A549 (cell line): ENCODE measurements at regions not wholly inside any gene's neighbourhood (a gene's known extent, or its start where the extent isn't known, plus 50 kb on each side); places are given as distances from the start of the nearest gene placed in this dataset.

ENCODE experiments used
- ATAC-seq, 2 experiments: fragments of 200-7000 bp in 1 of 2; fragments of >200 bp in 1 of 2; cut with Nextera tagmentation in 1 of 2; cut with Tn5 transposase in 1 of 2; 3 replicates each; pipeline versions ENCODE4 v1.8.0 to v1.9.1; 2018 to 2020; ENCODE audit warnings: mild to moderate bottlenecking in 1 of 2, moderate library complexity in 1 of 2
- CTCF ChIA-PET: fragments of 300-600 bp; sonication (Branson Sonifier 250); formaldehyde crosslinking; extraction: SDS; loops from one replicate; lab custom pipeline; 2021; ENCODE audit warnings: antibody characterized with exemption, inconsistent platforms; lab: Yijun Ruan, JAX
- POLR2A ChIA-PET: fragments of 350-600 bp; formaldehyde crosslinking; extraction: SDS; loops from one replicate; lab custom pipeline; 2021; ENCODE audit warnings: antibody characterized with exemption, inconsistent platforms; lab: Yijun Ruan, JAX
- DNase-seq, 2 experiments: peaks; one replicate each; pipeline versions ENCODE4 v3.0.0 to v3.0.0-alpha.2; 2011 to 2016; ENCODE audit warnings: low read depth in 1 of 2, low spot score in 1 of 2
- FAIRE-seq: peaks from 2 replicates; lab custom pipeline; 2011; peaks lifted over from hg19 to GRCh38; lab: Jason Lieb, UNC
- H3K27ac ChIP-seq, 2 experiments: fragments of >200 bp; sonication (Bioruptor Twin); formaldehyde crosslinking; 3 replicates each; pipeline ENCODE4 v1.5.1; 2016 to 2017
- H3K4me1 ChIP-seq: fragments of >200 bp; sonication (Bioruptor Twin); formaldehyde crosslinking; 3 replicates; pipeline ENCODE4 v1.6.1; 2016
- H3K4me2 ChIP-seq: fragments of >200 bp; sonication (Bioruptor Twin); formaldehyde crosslinking; 3 replicates; pipeline ENCODE4 v1.6.1; 2016
- H3K4me3 ChIP-seq: fragments of >200 bp; sonication (Bioruptor Twin); formaldehyde crosslinking; 3 replicates; pipeline ENCODE4 v1.5.1; 2016
- H3K9me3 ChIP-seq: fragments of >200 bp; sonication (Bioruptor Twin); formaldehyde crosslinking; 3 replicates; pipeline ENCODE4 v1.6.1; 2016
- CBX2 ChIP-seq: fragments of 200-600 bp; sonication (generic); IDR thresholded peaks from 2 replicates; pipeline ENCODE4 v1.6.1; 2016; ENCODE audit warnings: low read depth, mild to moderate bottlenecking, borderline replicate concordance
- CBX8 ChIP-seq: fragments of 200-600 bp; sonication (generic); IDR thresholded peaks from 2 replicates; pipeline ENCODE4 v1.6.1; 2016
- CHD4 ChIP-seq: fragments of 200-600 bp; sonication (generic); IDR thresholded peaks from 2 replicates; pipeline ENCODE4 v1.6.1; 2016; ENCODE audit warnings: antibody characterized with exemption, mild to moderate bottlenecking, borderline replicate concordance
- EHF ChIP-seq: fragments of 250-450 bp; sonication (Bioruptor Pico); IDR thresholded peaks from 2 replicates; pipeline ENCODE4 v1.5.0; 2020; ENCODE audit warnings: mild to moderate bottlenecking
- EHMT2 ChIP-seq: fragments of 200-600 bp; sonication (generic); IDR thresholded peaks from 2 replicates; pipeline ENCODE4 v1.6.1; 2016; ENCODE audit warnings: antibody characterized with exemption, low read depth, mild to moderate bottlenecking, moderate library complexity
- HES2 ChIP-seq: fragments of >200 bp; sonication (Bioruptor Twin); formaldehyde crosslinking; IDR thresholded peaks from 2 replicates; pipeline ENCODE4 v1.6.1; 2016
- HEYL ChIP-seq: fragments of 250-450 bp; sonication (Bioruptor Pico); IDR thresholded peaks from 2 replicates; pipeline ENCODE4 v1.8.0; 2021; ENCODE audit warnings: mild to moderate bottlenecking, moderate library complexity
- HMGXB4 ChIP-seq: fragments of 250-450 bp; sonication (Bioruptor Pico); IDR thresholded peaks from 2 replicates; pipeline ENCODE4 v1.5.0; 2021; ENCODE audit warnings: mild to moderate bottlenecking, moderate library complexity, borderline replicate concordance
- HOXA7 ChIP-seq: fragments of 250-450 bp; sonication (Bioruptor Pico); IDR thresholded peaks from 2 replicates; pipeline ENCODE4 v1.5.0; 2020; ENCODE audit warnings: mild to moderate bottlenecking, moderate library complexity
- HOXB13 ChIP-seq: fragments of 250-450 bp; sonication (Bioruptor Pico); IDR thresholded peaks from 2 replicates; pipeline ENCODE4 v1.5.0; 2020; ENCODE audit warnings: low read depth, mild to moderate bottlenecking, moderate library complexity
- KDM1A ChIP-seq: fragments of 200-600 bp; sonication (generic); IDR thresholded peaks from 2 replicates; pipeline ENCODE4 v1.6.1; 2016; ENCODE audit warnings: low read depth, mild to moderate bottlenecking
- MAFK ChIP-seq: fragments of 450-650 bp; IDR thresholded peaks from 2 replicates; pipeline ENCODE4 v1.6.1; 2014; ENCODE audit not compliant: partially characterized antibody
- NPAS2 ChIP-seq: fragments of 250-450 bp; sonication (Bioruptor Pico); IDR thresholded peaks from 2 replicates; pipeline ENCODE4 v1.8.0; 2022; ENCODE audit warnings: mild to moderate bottlenecking, moderate library complexity, borderline replicate concordance
- NR3C1 ChIP-seq: fragments of >200 bp; sonication (Bioruptor Twin); formaldehyde crosslinking; IDR thresholded peaks from 3 replicates; pipeline ENCODE4 v1.6.1; 2017
- PBX3 ChIP-seq: IDR thresholded peaks from 2 replicates; pipeline ENCODE4 v1.6.1; 2012
- POLR2A ChIP-seq: IDR thresholded peaks from 2 replicates; pipeline ENCODE4 v1.6.1; 2012; ENCODE audit warnings: mild to moderate bottlenecking, low read length
- POLR2AphosphoS2 ChIP-seq: conservative IDR thresholded peaks from 2 replicates; pipeline ENCODE4 v1.6.1; 2012; ENCODE audit warnings: low read length, improper control_type of control experiment, inconsistent platforms
- RCOR1 ChIP-seq: fragments of 150-350 bp; IDR thresholded peaks from 2 replicates; pipeline ENCODE4 v1.6.1; 2014; ENCODE audit warnings: antibody characterized with exemption, low read length, low read depth
- RNF2 ChIP-seq: fragments of 200-600 bp; sonication (generic); IDR thresholded peaks from 2 replicates; pipeline ENCODE4 v1.6.1; 2016; ENCODE audit warnings: low read depth, mild to moderate bottlenecking, antibody characterized with exemption, moderate library complexity, borderline replicate concordance
- SREBF2 ChIP-seq: fragments of 450-650 bp; IDR thresholded peaks from 2 replicates; pipeline ENCODE4 v1.6.1; 2014; ENCODE audit warnings: mild to moderate bottlenecking, moderate library complexity
- USF2 ChIP-seq: fragments of 450-650 bp; IDR thresholded peaks from 2 replicates; pipeline ENCODE4 v1.6.1; 2014; ENCODE audit warnings: antibody characterized with exemption
- ZC3H11A ChIP-seq: fragments of 450-650 bp; IDR thresholded peaks from 2 replicates; pipeline ENCODE4 v1.6.1; 2014; ENCODE audit warnings: antibody characterized with exemption, mild to moderate bottlenecking
- WGBS: methylation state at CpG from one replicate; pipeline ENCODE4 v1.1.6; 2017; ENCODE audit errors: missing lambda C conversion rate; 5-methylcytosine and 5-hydroxymethylcytosine counted together
- TF ChIP-seq, protein P1 (sequence below): IDR thresholded peaks from 2 replicates; pipeline ENCODE4 v1.6.1; 2012; ENCODE audit warnings: low read depth, borderline replicate concordance
- TF ChIP-seq, protein P2 (sequence below): fragments of >200 bp; sonication (Bioruptor Twin); formaldehyde crosslinking; IDR thresholded peaks from 3 replicates; pipeline ENCODE4 v1.5.1; 2016

GRCh38 chr7:32242436-32242835, 172.2 kb upstream of the PDE1C start:
- ChIA-PET POLR2A (no interaction called here), CTCF (interaction anchor here (1.7 kb wide), 1 partner anchor 32 kb away, joined by 3 read pairs; no protein-coding TSS in a partner anchor)
- no peak overlapping the region for H3K4me3 ChIP-seq
- no peak overlapping the region for H3K4me2 ChIP-seq
- no peaks in the 10 kb centered on the region for H3K4me1 ChIP-seq
- WGBS, result under 1% methylated on average over 3 of the region's 3 CpGs
- no peak for DNase-seq
- no peak for TF ChIP-seq NR3C1
- no peak for TF ChIP-seq USF2
- TF ChIP-seq CBX2, result no peak
- TF ChIP-seq CBX8, result no peak
- TF ChIP-seq HMGXB4 (CRISPR knock-in tag), result no peak
- no peak for TF ChIP-seq HEYL
- TF ChIP-seq CHD4, result no peak
- no peak for TF ChIP-seq NPAS2 (CRISPR knock-in tag)
- no peak for TF ChIP-seq KDM1A
- no peak for TF ChIP-seq PBX3
- TF ChIP-seq, protein P1, sequence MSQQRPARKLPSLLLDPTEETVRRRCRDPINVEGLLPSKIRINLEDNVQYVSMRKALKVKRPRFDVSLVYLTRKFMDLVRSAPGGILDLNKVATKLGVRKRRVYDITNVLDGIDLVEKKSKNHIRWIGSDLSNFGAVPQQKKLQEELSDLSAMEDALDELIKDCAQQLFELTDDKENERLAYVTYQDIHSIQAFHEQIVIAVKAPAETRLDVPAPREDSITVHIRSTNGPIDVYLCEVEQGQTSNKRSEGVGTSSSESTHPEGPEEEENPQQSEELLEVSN, result no peak
- no peak for TF ChIP-seq EHMT2
- no peak for TF ChIP-seq POLR2A
- no peak for TF ChIP-seq MAFK
- no peak for TF ChIP-seq EHF (CRISPR knock-in tag)
- no peak for TF ChIP-seq ZC3H11A
- no peak for TF ChIP-seq RCOR1
- TF ChIP-seq HOXA7 (CRISPR knock-in tag), result no peak
- FAIRE-seq, result no peak
- no peaks in the 10 kb centered on the region for H3K9me3 ChIP-seq
- no peak overlapping the region for H3K27ac ChIP-seq
- no peak for ATAC-seq

DNA sequence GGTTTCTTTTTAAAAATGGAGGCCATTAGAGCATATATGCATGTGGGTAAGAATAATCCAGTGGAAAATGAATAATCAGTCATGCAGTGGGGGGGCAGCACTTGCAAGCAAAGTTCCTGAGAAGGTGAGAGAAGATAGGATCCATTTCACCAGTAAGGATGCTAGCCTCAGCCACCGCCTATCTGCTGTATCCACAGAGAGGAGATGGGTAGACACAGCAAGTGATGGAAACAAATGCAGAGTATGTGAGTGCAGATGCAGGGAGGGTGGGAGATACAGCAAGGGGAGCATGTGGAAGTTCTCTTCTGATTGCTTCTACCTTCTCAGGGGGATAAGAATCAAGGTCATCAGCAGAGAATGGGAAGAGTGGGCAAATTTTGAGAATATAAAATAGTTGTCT, 171.4 kb upstream of the PDE1C start:
- DNase-seq (no peak), ATAC-seq (no peak), FAIRE-seq (no peak)
- Histone ChIP-seq H3K27ac (no peak overlapping the region), H3K4me3 (no peak overlapping the region), H3K9me3 (no peaks in the 10 kb centered on the region), H3K4me2 (no peak overlapping the region), H3K4me1 (no peaks in the 10 kb centered on the region)
- 62% methylated on average over 1 of the region's 1 CpG for WGBS
- TF ChIP-seq, protein P2, sequence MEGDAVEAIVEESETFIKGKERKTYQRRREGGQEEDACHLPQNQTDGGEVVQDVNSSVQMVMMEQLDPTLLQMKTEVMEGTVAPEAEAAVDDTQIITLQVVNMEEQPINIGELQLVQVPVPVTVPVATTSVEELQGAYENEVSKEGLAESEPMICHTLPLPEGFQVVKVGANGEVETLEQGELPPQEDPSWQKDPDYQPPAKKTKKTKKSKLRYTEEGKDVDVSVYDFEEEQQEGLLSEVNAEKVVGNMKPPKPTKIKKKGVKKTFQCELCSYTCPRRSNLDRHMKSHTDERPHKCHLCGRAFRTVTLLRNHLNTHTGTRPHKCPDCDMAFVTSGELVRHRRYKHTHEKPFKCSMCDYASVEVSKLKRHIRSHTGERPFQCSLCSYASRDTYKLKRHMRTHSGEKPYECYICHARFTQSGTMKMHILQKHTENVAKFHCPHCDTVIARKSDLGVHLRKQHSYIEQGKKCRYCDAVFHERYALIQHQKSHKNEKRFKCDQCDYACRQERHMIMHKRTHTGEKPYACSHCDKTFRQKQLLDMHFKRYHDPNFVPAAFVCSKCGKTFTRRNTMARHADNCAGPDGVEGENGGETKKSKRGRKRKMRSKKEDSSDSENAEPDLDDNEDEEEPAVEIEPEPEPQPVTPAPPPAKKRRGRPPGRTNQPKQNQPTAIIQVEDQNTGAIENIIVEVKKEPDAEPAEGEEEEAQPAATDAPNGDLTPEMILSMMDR, result no peak
- TF ChIP-seq HMGXB4 (CRISPR knock-in tag) (no peak), SREBF2 (no peak), POLR2AphosphoS2 (no peak), HES2 (no peak), CHD4 (no peak), CBX8 (no peak), CBX2 (no peak), HOXB13 (no peak), RNF2 (no peak)
- ChIA-PET POLR2A (no interaction called here), CTCF (no interaction called here)
